ENCODE measurements at regions not wholly inside any gene's neighbourhood (a gene's known extent, or its start where the extent isn't known, plus 50 kb on each side); places are given as distances from the start of the nearest gene placed in this dataset.

GRCh38 chr1:90186506-90187322 is 191.8 kb downstream of the ZNF326 start:
- Histone ChIP-seq H3K36me3 (no peaks in the 10 kb centered on the region), H3K27me3 (no peaks in the 10 kb centered on the region), H3K27ac (no peak overlapping the region), H3K4me3 (no peak overlapping the region), H3K9me3 (no peaks in the 10 kb centered on the region), H3K4me1 (ENCODE audit: insufficient read depth) (no peaks in the 10 kb centered on the region)
- intact Hi-C loops (cut with DNase I) = no loop called here
- 56 to 59% (median 56%) methylated on average over 7 of the region's 7 CpGs for WGBS, 3 donors
- TF ChIP-seq POLR2A (IDR thresholded peaks at IDR 0.05) (no peak), CTCF (IDR thresholded peaks at IDR 0.05) (no peak), EP300 (IDR thresholded peaks at IDR 0.05) (no peak)
- no peak for DNase-seq

- DNase-seq = no peak
- H3K27ac ChIP-seq = no peak overlapping the region
- H3K27me3 ChIP-seq = no peaks in the 10 kb centered on the region
- H3K36me3 ChIP-seq = no peaks in the 10 kb centered on the region
- no peaks in the 10 kb centered on the region for H3K4me1 ChIP-seq (ENCODE audit: insufficient read depth)
- WGBS, 3 donors = 47 to 57% (median 51%) methylated on average over 2 of the region's 2 CpGs
- H3K9me3 ChIP-seq = no peaks in the 10 kb centered on the region
- H3K4me3 ChIP-seq = no peak overlapping the region
- intact Hi-C loops (cut with DNase I) = no loop called here
- no peak for TF ChIP-seq POLR2A (IDR thresholded peaks at IDR 0.05)
- no peak for TF ChIP-seq EP300 (IDR thresholded peaks at IDR 0.05)
- TF ChIP-seq CTCF (IDR thresholded peaks at IDR 0.05) = no peak
Measured at GRCh38 chr1:90176530-90176929, 181.6 kb downstream of the ZNF326 start.

DNA sequence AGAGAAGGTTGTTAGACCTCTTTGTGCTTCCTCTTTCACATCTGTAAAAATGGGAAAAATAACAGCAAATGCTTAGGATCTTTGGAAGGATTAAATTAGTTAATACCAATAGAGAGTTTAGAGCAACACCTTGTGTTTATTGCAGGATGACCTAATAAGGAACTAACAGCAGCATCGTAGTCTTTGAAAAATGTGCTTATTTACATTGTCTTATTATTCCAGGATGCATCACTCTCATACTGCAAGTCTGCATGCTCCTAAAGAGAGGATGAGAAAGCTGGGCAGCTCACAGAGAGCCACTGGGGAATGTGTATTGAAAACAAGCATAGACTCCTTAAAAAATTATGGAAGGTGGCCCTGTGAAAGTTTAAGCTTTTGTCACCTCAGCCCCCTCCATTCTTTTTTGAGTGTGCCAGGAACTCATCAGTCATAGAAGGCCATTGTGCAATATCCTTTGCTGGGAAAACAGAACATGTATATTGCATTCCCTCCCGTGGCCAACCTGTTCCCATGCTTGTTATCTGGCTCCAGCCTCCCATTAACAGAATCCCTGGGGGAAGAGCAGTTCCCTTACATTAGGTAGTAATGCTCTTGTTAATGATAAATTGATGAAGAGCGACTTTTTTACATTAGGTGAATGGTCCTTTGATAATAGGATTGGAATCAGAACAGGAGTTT is 180.7 kb downstream of the ZNF326 start:
- Histone ChIP-seq H3K4me3 (no peak overlapping the region), H3K27ac (no peak overlapping the region), H3K9me3 (no peaks in the 10 kb centered on the region), H3K36me3 (no peaks in the 10 kb centered on the region), H3K4me1 (ENCODE audit: insufficient read depth) (no peaks in the 10 kb centered on the region), H3K27me3 (no peaks in the 10 kb centered on the region)
- no peak for DNase-seq
- WGBS, 3 donors = 62 to 65% (median 65%) methylated on average over 3 of the region's 3 CpGs
- intact Hi-C loops (cut with DNase I) = no loop called here
- TF ChIP-seq POLR2A (IDR thresholded peaks at IDR 0.05) = no peak

DNA sequence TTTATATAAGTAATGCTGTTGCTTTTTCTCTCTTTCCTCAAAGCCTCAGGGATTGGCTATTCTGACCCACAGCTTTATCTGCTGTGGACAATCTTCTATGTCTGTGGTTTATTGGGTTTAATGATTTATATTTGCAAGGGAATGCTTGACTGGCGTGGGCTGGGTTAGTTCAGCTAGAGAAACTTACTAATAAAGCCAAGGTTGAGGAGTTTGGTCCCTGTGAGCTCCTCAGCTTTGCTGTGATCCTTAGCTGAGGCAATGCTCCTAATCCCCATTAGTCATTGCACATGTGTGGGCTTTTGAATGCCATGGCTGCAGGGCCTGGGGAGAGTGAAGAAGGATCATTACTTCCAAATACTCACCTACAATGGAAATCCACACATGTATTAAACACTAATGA is 179.3 kb downstream of the ZNF326 start:
- no peak overlapping the region for H3K27ac ChIP-seq
- no peak overlapping the region for H3K4me3 ChIP-seq
- H3K36me3 ChIP-seq = no peaks in the 10 kb centered on the region
- WGBS, 3 donors = 27 to 44% (median 37%) methylated on average over 1 of the region's 1 CpG
- no peaks in the 10 kb centered on the region for H3K9me3 ChIP-seq
- TF ChIP-seq EP300 (IDR thresholded peaks at IDR 0.05) (no peak), POLR2A (IDR thresholded peaks at IDR 0.05) (no peak), CTCF (IDR thresholded peaks at IDR 0.05) (no peak)
- DNase-seq = no peak
- no peaks in the 10 kb centered on the region for H3K4me1 ChIP-seq (ENCODE audit: insufficient read depth)
- intact Hi-C loops (cut with DNase I) = no loop called here
- no peaks in the 10 kb centered on the region for H3K27me3 ChIP-seq

- H3K9me3 ChIP-seq = peaks cover 0 to 4% of the 10 kb centered on the region in 2 donors
- H3K4me1 ChIP-seq (ENCODE audit: insufficient read depth) = no peaks in the 10 kb centered on the region
- TF ChIP-seq POLR2A (IDR thresholded peaks at IDR 0.05) (no peak), CTCF (IDR thresholded peaks at IDR 0.05) (no peak), EP300 (IDR thresholded peaks at IDR 0.05) (no peak)
- intact Hi-C loops (cut with DNase I) = no loop called here
- H3K27me3 ChIP-seq = no peaks in the 10 kb centered on the region
- H3K27ac ChIP-seq = no peak overlapping the region
- H3K36me3 ChIP-seq = no peaks in the 10 kb centered on the region
- no peak overlapping the region for H3K4me3 ChIP-seq
- no peak for DNase-seq
- whole genome bisulfite sequencing, 3 donors = 74 to 77% (median 75%) methylated on average over 3 of the region's 3 CpGs
Measured at GRCh38 chr1:90162216-90162615, 167.3 kb downstream of the ZNF326 start.

Data from ovary (tissue), 7 donors.